Neural cell (in vitro differentiated cells): ENCODE measurements at regions not wholly inside any gene's neighbourhood (a gene's known extent, or its start where the extent isn't known, plus 50 kb on each side); places are given as distances from the start of the nearest gene placed in this dataset.

Source experiments
- EP300 ChIP-seq: fragments of 450-650 bp; conservative IDR thresholded peaks from 2 replicates; pipeline ENCODE4 v1.6.1; 2014; ENCODE audit warnings: antibody characterized with exemption, mild to moderate bottlenecking, moderate library complexity; ENCODE audit not compliant: poor library complexity, severe bottlenecking
- EZH2 ChIP-seq: fragments of 200-600, 300-800 bp; shearing (Covaris generic), sonication (generic); IDR thresholded peaks from 2 replicates; pipeline ENCODE4 v1.6.1; 2014; ENCODE audit warnings: antibody characterized with exemption, low read length, borderline replicate concordance, mild to moderate bottlenecking; ENCODE audit not compliant: insufficient read depth, poor library complexity, severe bottlenecking
- POLR2AphosphoS5 ChIP-seq: IDR thresholded peaks from 2 replicates; pipeline ENCODE4 v1.6.1; 2012
- RAD21 ChIP-seq: fragments of 450-650 bp; conservative IDR thresholded peaks from 2 replicates; pipeline ENCODE4 v1.6.1; 2014; ENCODE audit warnings: antibody characterized with exemption, mild to moderate bottlenecking, moderate library complexity
- SMC3 ChIP-seq: fragments of 450-650 bp; conservative IDR thresholded peaks from 2 replicates; pipeline ENCODE4 v1.6.1; 2014; ENCODE audit warnings: antibody characterized with exemption, mild to moderate bottlenecking, moderate library complexity; ENCODE audit not compliant: poor library complexity
- TF ChIP-seq, protein P1 (sequence below): fragments of 450-650 bp; IDR thresholded peaks from 2 replicates; pipeline ENCODE4 v1.5.1; 2014; ENCODE audit warnings: antibody characterized with exemption, mild to moderate bottlenecking, moderate library complexity; ENCODE audit not compliant: poor library complexity, severe bottlenecking
- TF ChIP-seq, protein P2 (sequence below): IDR thresholded peaks from 2 replicates; pipeline ENCODE4 v1.6.1; 2012; ENCODE audit warnings: borderline replicate concordance

DNA sequence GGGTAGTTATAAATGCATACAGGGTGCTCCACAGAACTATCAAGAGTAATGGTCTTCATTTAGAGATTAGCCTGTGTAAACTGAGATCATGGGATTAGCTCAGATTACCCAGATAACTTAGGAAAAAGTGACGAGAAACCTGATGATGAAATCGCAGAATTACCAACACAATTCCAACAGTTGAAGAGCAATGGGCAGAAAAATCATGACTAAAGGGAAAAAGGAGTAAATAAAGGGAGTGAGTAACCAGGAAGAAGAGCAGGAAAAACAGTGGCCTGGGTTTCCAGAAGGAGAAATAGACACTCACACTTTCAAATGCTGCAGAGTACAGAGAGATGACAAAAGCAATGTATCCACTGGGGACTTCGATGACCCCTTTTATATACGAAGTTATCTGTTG, 817.3 kb downstream of the TRIML1 start:
- TF ChIP-seq, protein P1, sequence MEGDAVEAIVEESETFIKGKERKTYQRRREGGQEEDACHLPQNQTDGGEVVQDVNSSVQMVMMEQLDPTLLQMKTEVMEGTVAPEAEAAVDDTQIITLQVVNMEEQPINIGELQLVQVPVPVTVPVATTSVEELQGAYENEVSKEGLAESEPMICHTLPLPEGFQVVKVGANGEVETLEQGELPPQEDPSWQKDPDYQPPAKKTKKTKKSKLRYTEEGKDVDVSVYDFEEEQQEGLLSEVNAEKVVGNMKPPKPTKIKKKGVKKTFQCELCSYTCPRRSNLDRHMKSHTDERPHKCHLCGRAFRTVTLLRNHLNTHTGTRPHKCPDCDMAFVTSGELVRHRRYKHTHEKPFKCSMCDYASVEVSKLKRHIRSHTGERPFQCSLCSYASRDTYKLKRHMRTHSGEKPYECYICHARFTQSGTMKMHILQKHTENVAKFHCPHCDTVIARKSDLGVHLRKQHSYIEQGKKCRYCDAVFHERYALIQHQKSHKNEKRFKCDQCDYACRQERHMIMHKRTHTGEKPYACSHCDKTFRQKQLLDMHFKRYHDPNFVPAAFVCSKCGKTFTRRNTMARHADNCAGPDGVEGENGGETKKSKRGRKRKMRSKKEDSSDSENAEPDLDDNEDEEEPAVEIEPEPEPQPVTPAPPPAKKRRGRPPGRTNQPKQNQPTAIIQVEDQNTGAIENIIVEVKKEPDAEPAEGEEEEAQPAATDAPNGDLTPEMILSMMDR: no peak
- TF ChIP-seq EZH2: no peak
- no peak for TF ChIP-seq POLR2AphosphoS5
- no peak for TF ChIP-seq EP300
- TF ChIP-seq SMC3: no peak
- TF ChIP-seq, protein P2, sequence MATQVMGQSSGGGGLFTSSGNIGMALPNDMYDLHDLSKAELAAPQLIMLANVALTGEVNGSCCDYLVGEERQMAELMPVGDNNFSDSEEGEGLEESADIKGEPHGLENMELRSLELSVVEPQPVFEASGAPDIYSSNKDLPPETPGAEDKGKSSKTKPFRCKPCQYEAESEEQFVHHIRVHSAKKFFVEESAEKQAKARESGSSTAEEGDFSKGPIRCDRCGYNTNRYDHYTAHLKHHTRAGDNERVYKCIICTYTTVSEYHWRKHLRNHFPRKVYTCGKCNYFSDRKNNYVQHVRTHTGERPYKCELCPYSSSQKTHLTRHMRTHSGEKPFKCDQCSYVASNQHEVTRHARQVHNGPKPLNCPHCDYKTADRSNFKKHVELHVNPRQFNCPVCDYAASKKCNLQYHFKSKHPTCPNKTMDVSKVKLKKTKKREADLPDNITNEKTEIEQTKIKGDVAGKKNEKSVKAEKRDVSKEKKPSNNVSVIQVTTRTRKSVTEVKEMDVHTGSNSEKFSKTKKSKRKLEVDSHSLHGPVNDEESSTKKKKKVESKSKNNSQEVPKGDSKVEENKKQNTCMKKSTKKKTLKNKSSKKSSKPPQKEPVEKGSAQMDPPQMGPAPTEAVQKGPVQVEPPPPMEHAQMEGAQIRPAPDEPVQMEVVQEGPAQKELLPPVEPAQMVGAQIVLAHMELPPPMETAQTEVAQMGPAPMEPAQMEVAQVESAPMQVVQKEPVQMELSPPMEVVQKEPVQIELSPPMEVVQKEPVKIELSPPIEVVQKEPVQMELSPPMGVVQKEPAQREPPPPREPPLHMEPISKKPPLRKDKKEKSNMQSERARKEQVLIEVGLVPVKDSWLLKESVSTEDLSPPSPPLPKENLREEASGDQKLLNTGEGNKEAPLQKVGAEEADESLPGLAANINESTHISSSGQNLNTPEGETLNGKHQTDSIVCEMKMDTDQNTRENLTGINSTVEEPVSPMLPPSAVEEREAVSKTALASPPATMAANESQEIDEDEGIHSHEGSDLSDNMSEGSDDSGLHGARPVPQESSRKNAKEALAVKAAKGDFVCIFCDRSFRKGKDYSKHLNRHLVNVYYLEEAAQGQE: no peak
- no peak for TF ChIP-seq RAD21
